GM20000 (cell line): ENCODE measurements at regions not wholly inside any gene's neighbourhood (a gene's known extent, or its start where the extent isn't known, plus 50 kb on each side); places are given as distances from the start of the nearest gene placed in this dataset.

ENCODE experiments used
- DNase-seq: peaks from one replicate; pipeline ENCODE4 v3.0.0; 2012; ENCODE audit warnings: low spot score
- CTCF ChIP-seq: IDR thresholded peaks from 2 replicates; pipeline ENCODE4 v1.5.1; 2012; ENCODE audit warnings: mild to moderate bottlenecking, control low read depth; ENCODE audit errors: extremely low read depth, missing control alignments

- no peak for TF ChIP-seq CTCF
- DNase-seq: no peak
Measured at GRCh38 chr13:106433066-106433465, 102.4 kb downstream of the EFNB2 start.

GRCh38 chr13:106432636-106433035 lies 102.8 kb downstream of the EFNB2 start:
- TF ChIP-seq CTCF: no peak
- DNase-seq: no peak

GRCh38 chr13:106426909-106427308 lies 108.6 kb downstream of the EFNB2 start:
- DNase-seq: no peak
- no peak for TF ChIP-seq CTCF

DNA sequence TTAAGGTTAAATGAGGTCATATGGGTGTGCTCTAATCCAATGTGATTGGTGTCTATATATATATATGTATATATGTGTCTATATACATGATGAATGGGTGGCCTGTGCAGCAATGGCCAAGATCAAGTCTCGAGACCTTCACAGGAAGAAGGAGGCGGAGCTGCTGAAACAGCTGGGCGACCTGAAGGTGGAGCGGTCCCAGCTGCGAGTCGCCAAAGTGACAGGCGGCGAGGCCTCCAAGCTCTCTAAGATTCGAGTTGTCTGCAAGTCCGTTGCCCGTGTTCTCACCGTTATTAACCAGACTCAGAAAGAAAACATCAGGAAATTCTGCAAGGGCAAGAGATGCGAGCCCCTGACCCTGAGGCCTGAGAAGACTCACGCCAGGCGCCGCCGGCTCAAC lies 109.8 kb downstream of the EFNB2 start:
- no peak for TF ChIP-seq CTCF

GRCh38 chr13:106424805-106425204 lies 110.7 kb downstream of the EFNB2 start:
- no peak for TF ChIP-seq CTCF
- no peak for DNase-seq

More for the DNA sequence above, 109.8 kb downstream of the EFNB2 start:
- DNase-seq: no peak

GRCh38 chr13:106423530-106423929 lies 111.9 kb downstream of the EFNB2 start:
- TF ChIP-seq CTCF: no peak
- no peak for DNase-seq

GRCh38 chr13:106418556-106418955 lies 116.9 kb downstream of the EFNB2 start:
- no peak for DNase-seq
- no peak for TF ChIP-seq CTCF
